Transverse colon (tissue), 3 donors: ENCODE measurements at regions not wholly inside any gene's neighbourhood (a gene's known extent, or its start where the extent isn't known, plus 50 kb on each side); places are given as distances from the start of the nearest gene placed in this dataset.

Experiments used
- POLR2A ChIP-seq: fragments of 450-650 bp; IDR thresholded peaks from one replicate; pipeline ENCODE4 v1.6.1; 2016; ENCODE audit warnings: antibody characterized with exemption, mild to moderate bottlenecking, moderate library complexity
- TF ChIP-seq, protein P1 (sequence below), 5 experiments: fragments of 200-600 bp in 3 of 5; fragments of 450-650 bp in 2 of 5; sonication (generic) in 3 of 5; IDR thresholded peaks; 1 replicate in 2 of 5; 2 replicates in 3 of 5; pipeline ENCODE4 v1.5.1; 2016 to 2017; ENCODE audit warnings: antibody characterized with exemption in 5 of 5, inconsistent platforms in 3 of 5, mild to moderate bottlenecking in 2 of 5, moderate library complexity in 1 of 5

DNA sequence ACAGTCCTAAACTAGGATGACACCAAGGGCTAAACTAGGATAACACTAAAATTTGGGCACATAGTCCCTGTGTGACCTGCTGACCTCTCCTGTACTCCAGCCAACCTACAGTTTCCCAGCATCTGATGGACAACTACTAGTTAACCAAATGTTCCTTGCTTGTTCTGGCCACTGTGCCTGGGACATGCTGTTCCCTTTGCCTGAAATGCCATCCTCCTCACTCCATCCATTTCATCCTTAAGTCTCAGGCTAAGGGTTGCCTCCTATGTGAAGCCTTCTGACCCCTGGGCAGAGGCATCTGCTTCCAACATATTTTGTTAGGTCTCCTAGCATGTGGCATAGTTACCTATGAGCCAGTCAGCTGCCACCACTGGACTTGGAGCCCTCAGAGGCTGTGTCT lies 204.9 kb upstream of the JUN start:
- no peak for TF ChIP-seq POLR2A
- TF ChIP-seq, protein P1, sequence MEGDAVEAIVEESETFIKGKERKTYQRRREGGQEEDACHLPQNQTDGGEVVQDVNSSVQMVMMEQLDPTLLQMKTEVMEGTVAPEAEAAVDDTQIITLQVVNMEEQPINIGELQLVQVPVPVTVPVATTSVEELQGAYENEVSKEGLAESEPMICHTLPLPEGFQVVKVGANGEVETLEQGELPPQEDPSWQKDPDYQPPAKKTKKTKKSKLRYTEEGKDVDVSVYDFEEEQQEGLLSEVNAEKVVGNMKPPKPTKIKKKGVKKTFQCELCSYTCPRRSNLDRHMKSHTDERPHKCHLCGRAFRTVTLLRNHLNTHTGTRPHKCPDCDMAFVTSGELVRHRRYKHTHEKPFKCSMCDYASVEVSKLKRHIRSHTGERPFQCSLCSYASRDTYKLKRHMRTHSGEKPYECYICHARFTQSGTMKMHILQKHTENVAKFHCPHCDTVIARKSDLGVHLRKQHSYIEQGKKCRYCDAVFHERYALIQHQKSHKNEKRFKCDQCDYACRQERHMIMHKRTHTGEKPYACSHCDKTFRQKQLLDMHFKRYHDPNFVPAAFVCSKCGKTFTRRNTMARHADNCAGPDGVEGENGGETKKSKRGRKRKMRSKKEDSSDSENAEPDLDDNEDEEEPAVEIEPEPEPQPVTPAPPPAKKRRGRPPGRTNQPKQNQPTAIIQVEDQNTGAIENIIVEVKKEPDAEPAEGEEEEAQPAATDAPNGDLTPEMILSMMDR (IDR thresholded peaks at IDR 0.05): no peak
